H1 (cell line): ENCODE measurements at regions not wholly inside any gene's neighbourhood (a gene's known extent, or its start where the extent isn't known, plus 50 kb on each side); places are given as distances from the start of the nearest gene placed in this dataset.

ENCODE experiments used
- CTCF ChIA-PET: fragments of 300-600 bp; sonication (Branson Sonifier 250); formaldehyde crosslinking; loops from one replicate; lab custom pipeline; 2021; ENCODE audit not compliant: partially characterized antibody; lab: Charles Lee
- POLR2A ChIA-PET: fragments of 300-600 bp; sonication (Branson Sonifier 250); formaldehyde crosslinking; loops from one replicate; lab custom pipeline; 2021; ENCODE audit warnings: inconsistent platforms; ENCODE audit not compliant: partially characterized antibody; lab: Charles Lee
- DNase-seq, 2 experiments: peaks; one replicate each; pipeline versions ENCODE4 v3.0.0 to v3.0.0-alpha.2; 2010 to 2022; ENCODE audit warnings: low spot score in 2 of 2, low read depth in 1 of 2, mixed read lengths in 1 of 2
- FAIRE-seq: peaks from 2 replicates; lab custom pipeline; 2011; peaks lifted over from hg19 to GRCh38; lab: Jason Lieb, UNC
- H2AFZ ChIP-seq: 2 replicates; pipeline ENCODE4 v1.8.1; 2012; ENCODE audit warnings: low read length, inconsistent platforms
- H2AK5ac ChIP-seq: 2 replicates; pipeline ENCODE4 v1.6.1; 2013; ENCODE audit warnings: low read depth, low read length
- H2BK120ac ChIP-seq: replicated peaks from 2 replicates; pipeline ENCODE3; 2013; ENCODE audit warnings: low read depth, low read length, inconsistent platforms
- H2BK12ac ChIP-seq: 2 replicates; pipeline ENCODE4 v1.6.1; 2013; ENCODE audit warnings: low read depth, low read length
- H2BK15ac ChIP-seq: 2 replicates; pipeline ENCODE4 v1.6.1; 2013; ENCODE audit warnings: low read length
- H2BK20ac ChIP-seq: 2 replicates; pipeline ENCODE4 v1.6.1; 2013; ENCODE audit warnings: low read length
- H2BK5ac ChIP-seq: 2 replicates; pipeline ENCODE4 v1.6.1; 2013; ENCODE audit warnings: low read depth, low read length
- H3K14ac ChIP-seq: 2 replicates; pipeline ENCODE4 v1.6.1; 2013; ENCODE audit warnings: inconsistent platforms; ENCODE audit not compliant: insufficient read length
- H3K18ac ChIP-seq: 2 replicates; pipeline ENCODE4 v1.6.1; 2013; ENCODE audit warnings: low read length; ENCODE audit errors: extremely low read depth
- H3K23ac ChIP-seq: 2 replicates; pipeline ENCODE4 v1.6.1; 2013; ENCODE audit warnings: inconsistent platforms; ENCODE audit not compliant: insufficient read length
- H3K23me2 ChIP-seq: 2 replicates; pipeline ENCODE4 v1.6.1; 2013; ENCODE audit warnings: low read depth, low read length
- H3K27ac ChIP-seq: 2 replicates; pipeline ENCODE4 v1.6.1; 2011; ENCODE audit warnings: low read depth, low read length, inconsistent platforms
- H3K27me3 ChIP-seq, 4 experiments: replicated peaks in 1 of 4; 1 replicate in 1 of 4; 2 replicates in 3 of 4; pipeline versions ENCODE4 v1.6.1 to v1.8.1; 2011 to 2013; ENCODE audit warnings: low read length in 3 of 4, mild to moderate bottlenecking in 3 of 4, inconsistent platforms in 2 of 4, mixed read lengths in 2 of 4, moderate library complexity in 1 of 4; ENCODE audit not compliant: control insufficient read depth in 3 of 4, insufficient read depth in 3 of 4; ENCODE audit errors: extremely low read depth in 1 of 4
- H3K36me3 ChIP-seq, 4 experiments: 2 replicates each; pipeline versions ENCODE4 v1.6.1 to v1.8.1; 2011 to 2013; ENCODE audit warnings: mild to moderate bottlenecking in 4 of 4, low read length in 3 of 4, moderate library complexity in 2 of 4, control low read depth in 1 of 4, inconsistent platforms in 1 of 4; ENCODE audit not compliant: insufficient read depth in 4 of 4, control insufficient read depth in 2 of 4
- H3K4ac ChIP-seq: replicated peaks from 2 replicates; pipeline ENCODE3; 2013; ENCODE audit warnings: low read length, low read depth, mixed read lengths, inconsistent platforms; ENCODE audit not compliant: insufficient read length
- H3K4me1 ChIP-seq, 4 experiments: replicated peaks in 1 of 4; 1 replicate in 1 of 4; 2 replicates in 3 of 4; pipeline versions ENCODE4 v1.6.1 to v1.8.1; 2011 to 2013; ENCODE audit warnings: low read length in 3 of 4, inconsistent platforms in 2 of 4, mixed read lengths in 1 of 4; ENCODE audit not compliant: insufficient read depth in 4 of 4, control insufficient read depth in 3 of 4
- H3K4me2 ChIP-seq, 2 experiments: 2 replicates each; pipeline versions ENCODE4 v1.6.1 to v1.8.1; 2011 to 2013; ENCODE audit warnings: low read depth in 2 of 2, low read length in 2 of 2, control low read depth in 1 of 2, inconsistent platforms in 1 of 2, mild to moderate bottlenecking in 1 of 2; ENCODE audit not compliant: insufficient read depth in 1 of 2
- H3K4me3 ChIP-seq, 4 experiments: fragments of 200-600, 300-600 bp in 1 of 4; sonication (generic), shearing (Covaris generic), sonication (Bioruptor Twin) in 1 of 4; 2 replicates each; pipeline versions ENCODE4 v1.5.1 to v1.8.1; 2011 to 2016; ENCODE audit warnings: low read length in 4 of 4, low read depth in 3 of 4, control low read depth in 2 of 4, inconsistent platforms in 2 of 4, mild to moderate bottlenecking in 2 of 4, mixed read lengths in 1 of 4, moderate library complexity in 1 of 4; ENCODE audit not compliant: insufficient read depth in 2 of 4; ENCODE audit errors: extremely low read depth in 1 of 4
- H3K56ac ChIP-seq: replicated peaks from 2 replicates; pipeline ENCODE3; 2013; ENCODE audit warnings: low read depth, mild to moderate bottlenecking, mixed read lengths, low read length, inconsistent platforms; ENCODE audit not compliant: insufficient read length
- H3K79me1 ChIP-seq: 2 replicates; pipeline ENCODE4 v1.6.1; 2013; ENCODE audit warnings: low read depth, low read length, control low read depth
- H3K79me2 ChIP-seq, 2 experiments: 2 replicates each; pipeline versions ENCODE4 v1.6.1 to v1.8.1; 2012 to 2013; ENCODE audit warnings: low read length in 2 of 2, mild to moderate bottlenecking in 2 of 2, inconsistent platforms in 1 of 2; ENCODE audit not compliant: insufficient read depth in 2 of 2, control insufficient read depth in 1 of 2
- H3K9ac ChIP-seq, 4 experiments: replicated peaks in 1 of 4; 1 replicate in 1 of 4; 2 replicates in 3 of 4; pipeline versions ENCODE4 v1.6.1 to v1.8.1; 2011 to 2013; ENCODE audit warnings: low read depth in 3 of 4, low read length in 3 of 4, control low read depth in 2 of 4, mild to moderate bottlenecking in 2 of 4, moderate library complexity in 2 of 4, inconsistent platforms in 1 of 4; ENCODE audit errors: extremely low read depth in 1 of 4
- H3K9me3 ChIP-seq, 2 experiments: 2 replicates each; pipeline versions ENCODE4 v1.6.1 to v1.8.1; 2012 to 2013; ENCODE audit warnings: mild to moderate bottlenecking in 2 of 2, moderate library complexity in 2 of 2, control low read depth in 1 of 2, inconsistent platforms in 1 of 2, low read depth in 1 of 2, low read length in 1 of 2, mixed read lengths in 1 of 2; ENCODE audit not compliant: insufficient read depth in 2 of 2
- H4K20me1 ChIP-seq, 2 experiments: replicated peaks in 1 of 2; 2 replicates each; pipeline versions ENCODE3 to v1.8.1; 2011 to 2013; ENCODE audit warnings: inconsistent platforms in 2 of 2, low read length in 2 of 2, mild to moderate bottlenecking in 1 of 2; ENCODE audit not compliant: insufficient read depth in 2 of 2, control insufficient read depth in 1 of 2
- H4K5ac ChIP-seq: 2 replicates; pipeline ENCODE4 v1.6.1; 2013; ENCODE audit warnings: low read length, low read depth, mixed read lengths, inconsistent platforms; ENCODE audit not compliant: insufficient read length
- H4K8ac ChIP-seq: 2 replicates; pipeline ENCODE4 v1.8.0; 2013; ENCODE audit warnings: mild to moderate bottlenecking, moderate library complexity, low read length, inconsistent platforms; ENCODE audit not compliant: insufficient read depth; ENCODE audit errors: extremely low read depth
- H4K91ac ChIP-seq: replicated peaks from 2 replicates; pipeline ENCODE3; 2013; ENCODE audit warnings: low read length, mixed read lengths, inconsistent platforms; ENCODE audit not compliant: insufficient read length
- CHD1 ChIP-seq: IDR thresholded peaks from 2 replicates; pipeline ENCODE4 v1.6.1; 2012; ENCODE audit warnings: low read depth, low read length, improper control_type of control experiment
- CHD2 ChIP-seq: IDR thresholded peaks from 2 replicates; pipeline ENCODE4 v1.6.1; 2012; ENCODE audit warnings: low read length, improper control_type of control experiment
- GABPA ChIP-seq: IDR thresholded peaks from 2 replicates; pipeline ENCODE4 v1.6.1; 2011; ENCODE audit warnings: mild to moderate bottlenecking, low read length, moderate library complexity, borderline replicate concordance; ENCODE audit not compliant: insufficient read depth
- KDM4A ChIP-seq: IDR thresholded peaks from one replicate; pipeline ENCODE4 v1.7.1; 2012; ENCODE audit warnings: low read depth, mild to moderate bottlenecking, moderate library complexity, low read length, inconsistent platforms; ENCODE audit not compliant: severe bottlenecking
- NANOG ChIP-seq: IDR thresholded peaks from 2 replicates; pipeline ENCODE4 v1.6.1; 2011; ENCODE audit warnings: low read length, low read depth, mild to moderate bottlenecking, inconsistent platforms; ENCODE audit not compliant: insufficient read depth, poor library complexity, severe bottlenecking
- NRF1 ChIP-seq: IDR thresholded peaks from 2 replicates; pipeline ENCODE4 v1.6.1; 2011; ENCODE audit warnings: mild to moderate bottlenecking, low read depth, low read length, improper control_type of control experiment
- POLR2AphosphoS5 ChIP-seq: IDR thresholded peaks from 2 replicates; pipeline ENCODE4 v1.6.1; 2011; ENCODE audit warnings: low read depth, low read length
- POU5F1 ChIP-seq: IDR thresholded peaks from 2 replicates; pipeline ENCODE4 v1.6.1; 2011; ENCODE audit warnings: low read depth, mild to moderate bottlenecking, low read length, moderate library complexity
- SAP30 ChIP-seq: fragments of 300-600 bp; sonication (generic); IDR thresholded peaks from 2 replicates; pipeline ENCODE4 v1.7.1; 2012; ENCODE audit warnings: low read length, moderate library complexity, mild to moderate bottlenecking, inconsistent platforms; ENCODE audit not compliant: insufficient read depth, insufficient replicate concordance
- SIN3A ChIP-seq, 2 experiments: IDR thresholded peaks in 1 of 2; conservative IDR thresholded peaks in 1 of 2; 2 replicates each; pipeline ENCODE4 v1.6.1; 2011 to 2012; ENCODE audit warnings: low read length in 2 of 2, improper control_type of control experiment in 1 of 2, low read depth in 1 of 2, mild to moderate bottlenecking in 1 of 2
- SP2 ChIP-seq: IDR thresholded peaks from 2 replicates; pipeline ENCODE4 v1.6.1; 2012; ENCODE audit warnings: mild to moderate bottlenecking, low read length, inconsistent platforms
- TBP ChIP-seq: IDR thresholded peaks from 2 replicates; pipeline ENCODE4 v1.6.1; 2011; ENCODE audit warnings: low read depth, low read length, improper control_type of control experiment
- TCF12 ChIP-seq: IDR thresholded peaks from 2 replicates; pipeline ENCODE4 v1.6.1; 2011; ENCODE audit warnings: low read depth, mild to moderate bottlenecking, low read length
- WGBS, 2 experiments: shearing (Covaris generic) in 1 of 2; methylation state at CpG; one replicate each; pipeline versions ENCODE4 v1.1.6 to v1.1.7; 2013 to 2015; ENCODE audit warnings: low lambda C conversion rate in 2 of 2, mixed read lengths in 2 of 2, inconsistent platforms in 1 of 2, low coverage in 1 of 2, missing lambda C conversion rate in 1 of 2; ENCODE audit not compliant: insufficient replicate concordance in 2 of 2, insufficient coverage in 1 of 2, insufficient read length in 1 of 2; ENCODE audit errors: extremely low coverage in 1 of 2, missing lambda C conversion rate in 1 of 2; 5-methylcytosine and 5-hydroxymethylcytosine counted together
- TF ChIP-seq, protein P1 (sequence below): IDR thresholded peaks from 2 replicates; pipeline ENCODE4 v1.6.1; 2012; ENCODE audit warnings: inconsistent platforms

DNA sequence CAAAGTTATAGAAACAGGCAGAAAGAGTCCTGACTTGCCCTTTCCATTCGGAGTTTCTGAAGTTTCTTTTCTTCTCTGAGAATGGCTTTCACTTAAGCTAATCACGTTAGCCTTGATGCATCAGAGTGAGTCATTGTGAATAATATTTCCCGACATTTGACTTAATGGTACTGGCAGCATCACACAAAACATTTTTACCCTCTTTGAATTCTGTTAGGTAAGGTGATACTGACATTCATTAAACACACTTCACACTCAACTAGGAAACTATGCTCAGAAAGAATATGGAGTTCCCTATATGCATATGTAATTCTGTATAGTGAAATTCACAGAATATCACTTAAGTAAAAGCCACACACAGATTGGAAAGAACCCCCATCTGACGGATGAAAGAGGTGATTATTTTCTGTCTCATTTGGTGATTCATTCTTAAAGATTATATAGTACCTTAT is 120.8 kb upstream of the ARHGAP20 start:
- no peaks in the 10 kb centered on the region for H4K20me1 ChIP-seq
- H3K18ac ChIP-seq, result no peak overlapping the region
- no peaks in the 10 kb centered on the region for H3K27me3 ChIP-seq
- H3K4me1 ChIP-seq, result peaks cover 0 to 3% (median 0%) of the 10 kb centered on the region in 4 experiments; a peak in 1 of 7 replicates
- H4K91ac ChIP-seq, result no peak overlapping the region
- no peak overlapping the region for H2BK12ac ChIP-seq
- FAIRE-seq (no peak), DNase-seq (no peak)
- no peak overlapping the region for H4K8ac ChIP-seq
- H3K4me2 ChIP-seq, result no peak overlapping the region
- no peak overlapping the region for H2BK120ac ChIP-seq
- no peak overlapping the region for H2BK5ac ChIP-seq
- no peak overlapping the region for H3K9ac ChIP-seq
- no peak overlapping the region for H4K5ac ChIP-seq
- no peak overlapping the region for H3K14ac ChIP-seq
- H3K9me3 ChIP-seq, result no peaks in the 10 kb centered on the region
- H3K36me3 ChIP-seq, result no peaks in the 10 kb centered on the region
- H3K79me2 ChIP-seq, result no peaks in the 10 kb centered on the region
- H3K79me1 ChIP-seq, result no peaks in the 10 kb centered on the region
- H2AFZ ChIP-seq, result no peak overlapping the region
- H3K27ac ChIP-seq, result no peak overlapping the region
- no peak overlapping the region for H3K4me3 ChIP-seq
- ChIA-PET CTCF (interaction anchor here (1.1 kb wide), 1 partner anchor 26 kb away, joined by 3 read pairs; no protein-coding TSS in a partner anchor), POLR2A (no interaction called here)
- no peak overlapping the region for H3K4ac ChIP-seq
- H3K56ac ChIP-seq, result no peak overlapping the region
- H3K23ac ChIP-seq, result no peak overlapping the region
- H2BK15ac ChIP-seq, result no peak overlapping the region
- H2BK20ac ChIP-seq, result no peak overlapping the region
- H2AK5ac ChIP-seq, result no peak overlapping the region
- no peaks in the 10 kb centered on the region for H3K23me2 ChIP-seq
- WGBS, 2 experiments, result 90% methylated on average over 4 of the region's 4 CpGs; no CpG with 5 or more reads in 1 of the 2 experiments
- TF ChIP-seq SP2 (no peak), SAP30 (no peak), KDM4A (no peak), CHD2 (no peak), GABPA (no peak), TBP (no peak), POU5F1 (no peak), POLR2AphosphoS5 (no peak), TCF12 (no peak), NRF1 (no peak), SIN3A (conservative IDR thresholded peaks at IDR 0.05 in 1 of 2, IDR thresholded peaks at IDR 0.05 in 1 of 2; ENCODE audit: low read depth in 1 of 2, low read length in 2 of 2) (no peak), NANOG (no peak), CHD1 (no peak)
- TF ChIP-seq, protein P1, sequence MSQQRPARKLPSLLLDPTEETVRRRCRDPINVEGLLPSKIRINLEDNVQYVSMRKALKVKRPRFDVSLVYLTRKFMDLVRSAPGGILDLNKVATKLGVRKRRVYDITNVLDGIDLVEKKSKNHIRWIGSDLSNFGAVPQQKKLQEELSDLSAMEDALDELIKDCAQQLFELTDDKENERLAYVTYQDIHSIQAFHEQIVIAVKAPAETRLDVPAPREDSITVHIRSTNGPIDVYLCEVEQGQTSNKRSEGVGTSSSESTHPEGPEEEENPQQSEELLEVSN, result no peak
